Endothelial cell (in vitro differentiated cells): ENCODE measurements at regions not wholly inside any gene's neighbourhood (a gene's known extent, or its start where the extent isn't known, plus 50 kb on each side); places are given as distances from the start of the nearest gene placed in this dataset.

ENCODE experiments used
- DNase-seq: peaks from one replicate; pipeline ENCODE4 v3.0.0; 2021; ENCODE audit warnings: low spot score
- H3K27ac Mint-ChIP-seq: one replicate; pipeline ENCODE4 v1.8.0; 2021; ENCODE audit warnings: mixed read lengths, inconsistent platforms; ENCODE audit not compliant: unreplicated experiment
- H3K27me3 Mint-ChIP-seq: one replicate; pipeline ENCODE4 v1.8.0; 2021; ENCODE audit warnings: mild to moderate bottlenecking, moderate library complexity, mixed read lengths, inconsistent platforms; ENCODE audit not compliant: unreplicated experiment
- H3K36me3 Mint-ChIP-seq: one replicate; pipeline ENCODE4 v1.8.0; 2021; ENCODE audit warnings: mild to moderate bottlenecking, low read depth, mixed read lengths, inconsistent platforms; ENCODE audit not compliant: unreplicated experiment
- H3K4me1 Mint-ChIP-seq: one replicate; pipeline ENCODE4 v1.8.0; 2021; ENCODE audit warnings: mild to moderate bottlenecking, mixed read lengths, inconsistent platforms; ENCODE audit not compliant: unreplicated experiment
- H3K4me3 Mint-ChIP-seq: one replicate; pipeline ENCODE4 v1.8.0; 2021; ENCODE audit warnings: mild to moderate bottlenecking, mixed read lengths, inconsistent platforms; ENCODE audit not compliant: unreplicated experiment
- H3K9me3 Mint-ChIP-seq: one replicate; pipeline ENCODE4 v1.8.0; 2021; ENCODE audit warnings: mixed read lengths, inconsistent platforms; ENCODE audit not compliant: unreplicated experiment
- CTCF ChIP-seq: fragments of 200-600 bp; sonication (generic); IDR thresholded peaks from one replicate; pipeline ENCODE4 v1.5.0; 2021; ENCODE audit warnings: antibody characterized with exemption; ENCODE audit not compliant: unreplicated experiment

GRCh38 chr13:85619321-85619720 is 179.9 kb downstream of the SLITRK6 start:
- no peaks in the 10 kb centered on the region for H3K27me3 Mint-ChIP-seq
- no peak for DNase-seq
- no peak for TF ChIP-seq CTCF

GRCh38 chr13:85618521-85618920 is 180.7 kb downstream of the SLITRK6 start:
- no peak for TF ChIP-seq CTCF
- no peak for DNase-seq
- Mint-ChIP-seq H3K27ac (no peak overlapping the region), H3K4me3 (no peak overlapping the region), H3K4me1 (peaks cover 4% of the 10 kb centered on the region), H3K27me3 (no peaks in the 10 kb centered on the region), H3K9me3 (no peaks in the 10 kb centered on the region), H3K36me3 (no peaks in the 10 kb centered on the region)

More at GRCh38 chr13:85619321-85619720, 179.9 kb downstream of the SLITRK6 start:
- Mint-ChIP-seq H3K4me3 (no peak overlapping the region), H3K27ac (no peak overlapping the region), H3K36me3 (no peaks in the 10 kb centered on the region), H3K4me1 (peaks cover 4% of the 10 kb centered on the region), H3K9me3 (no peaks in the 10 kb centered on the region)

- Mint-ChIP-seq H3K27ac (no peak overlapping the region), H3K4me1 (peaks cover 4% of the 10 kb centered on the region), H3K4me3 (no peak overlapping the region), H3K27me3 (no peaks in the 10 kb centered on the region), H3K36me3 (no peaks in the 10 kb centered on the region), H3K9me3 (no peaks in the 10 kb centered on the region)
- no peak for TF ChIP-seq CTCF
- no peak for DNase-seq
Observed at GRCh38 chr13:85616275-85616674, 182.9 kb downstream of the SLITRK6 start.

- no peak overlapping the region for H3K4me3 Mint-ChIP-seq
- H3K9me3 Mint-ChIP-seq, result no peaks in the 10 kb centered on the region
- H3K36me3 Mint-ChIP-seq, result no peaks in the 10 kb centered on the region
- no peak overlapping the region for H3K27ac Mint-ChIP-seq
- H3K27me3 Mint-ChIP-seq, result no peaks in the 10 kb centered on the region
- no peak for TF ChIP-seq CTCF
- no peak for DNase-seq
- peaks cover 4% of the 10 kb centered on the region for H3K4me1 Mint-ChIP-seq
Observed at GRCh38 chr13:85615031-85615430, 184.2 kb downstream of the SLITRK6 start.

GRCh38 chr13:85610024-85610423 is 189.2 kb downstream of the SLITRK6 start:
- Mint-ChIP-seq H3K4me3 (no peak overlapping the region), H3K36me3 (no peaks in the 10 kb centered on the region), H3K4me1 (no peaks in the 10 kb centered on the region), H3K27me3 (no peaks in the 10 kb centered on the region), H3K27ac (no peak overlapping the region), H3K9me3 (no peaks in the 10 kb centered on the region)
- no peak for TF ChIP-seq CTCF
- DNase-seq, result no peak
